A673 (cell line): ENCODE measurements at regions not wholly inside any gene's neighbourhood (a gene's known extent, or its start where the extent isn't known, plus 50 kb on each side); places are given as distances from the start of the nearest gene placed in this dataset.

ENCODE experiments used
- BruUV-seq: library from RNA; stranded (reverse); fragments of 400-500 nt; replicated peaks from 2 replicates; lab custom pipeline; 2021; lab: Mats Ljungman, UMichigan
- CTCF ChIA-PET: fragments of 300-600 bp; sonication (Branson Sonifier 250); formaldehyde crosslinking; loops from one replicate; lab custom pipeline; 2022; ENCODE audit warnings: antibody characterized with exemption; lab: Charles Lee
- POLR2A ChIA-PET: fragments of 300-600 bp; sonication (Branson Sonifier 250); formaldehyde crosslinking; loops from one replicate; lab custom pipeline; 2022; ENCODE audit warnings: antibody characterized with exemption; ENCODE audit not compliant: low non-redundant PET; lab: Charles Lee
- DNase-seq: peaks from one replicate; pipeline ENCODE4 v3.0.0-alpha.2; 2015; ENCODE audit warnings: low spot score
- H3K27ac ChIP-seq: fragments of 200-600 bp; sonication (generic); 2 replicates; pipeline ENCODE4 v1.5.1; 2016; ENCODE audit warnings: mixed run types, low read depth, mild to moderate bottlenecking, mixed read lengths, antibody characterized with exemption, low read length; ENCODE audit not compliant: poor library complexity, severe bottlenecking
- H3K27me3 ChIP-seq: fragments of 200-600 bp; sonication (generic); replicated peaks from 2 replicates; pipeline ENCODE4 v1.6.1; 2017; ENCODE audit warnings: mixed run types, low read depth, mild to moderate bottlenecking, mixed read lengths, antibody characterized with exemption, low read length; ENCODE audit not compliant: insufficient read depth, poor library complexity
- H3K36me3 ChIP-seq: fragments of 200-600 bp; sonication (generic); 2 replicates; pipeline ENCODE4 v1.6.1; 2016; ENCODE audit warnings: mixed run types, mild to moderate bottlenecking, mixed read lengths, antibody characterized with exemption, low read length; ENCODE audit not compliant: insufficient read depth, poor library complexity, severe bottlenecking
- H3K4me1 ChIP-seq: fragments of 200-600 bp; sonication (generic); 2 replicates; pipeline ENCODE4 v1.6.1; 2017; ENCODE audit warnings: mixed run types, mild to moderate bottlenecking, mixed read lengths, antibody characterized with exemption, low read length; ENCODE audit not compliant: insufficient read depth, poor library complexity, severe bottlenecking
- H3K4me3 ChIP-seq: fragments of 200-600 bp; sonication (generic); 2 replicates; pipeline ENCODE4 v1.5.1; 2016; ENCODE audit warnings: low read depth, mixed run types, mild to moderate bottlenecking, mixed read lengths, low read length; ENCODE audit not compliant: poor library complexity, severe bottlenecking
- H3K9me3 ChIP-seq: fragments of 200-600 bp; sonication (generic); 2 replicates; pipeline ENCODE4 v1.6.1; 2016; ENCODE audit warnings: mixed run types, low read depth, mild to moderate bottlenecking, mixed read lengths, antibody characterized with exemption, low read length; ENCODE audit not compliant: poor library complexity, severe bottlenecking
- EZH2 ChIP-seq: fragments of 200-600 bp; sonication (generic); IDR thresholded peaks from 2 replicates; pipeline ENCODE4 v1.6.1; 2017; ENCODE audit warnings: borderline replicate concordance, low read depth, mild to moderate bottlenecking, mixed read lengths, antibody characterized with exemption, low read length; ENCODE audit not compliant: poor library complexity, severe bottlenecking
- intact Hi-C: fragments of 100-400 bp; cut with micrococcal nuclease; formaldehyde crosslinking; loops from one replicate; pipeline ENCODE4 v1.10.0; 2022; ENCODE audit not compliant: unreplicated experiment
- TF ChIP-seq, protein P1 (sequence below): fragments of 300-800, 200-600 bp; sonication (generic); conservative IDR thresholded peaks from 2 replicates; pipeline ENCODE4 v1.5.1; 2017; ENCODE audit warnings: low read depth, mild to moderate bottlenecking, antibody characterized with exemption, low read length, moderate library complexity, mixed read lengths

DNA sequence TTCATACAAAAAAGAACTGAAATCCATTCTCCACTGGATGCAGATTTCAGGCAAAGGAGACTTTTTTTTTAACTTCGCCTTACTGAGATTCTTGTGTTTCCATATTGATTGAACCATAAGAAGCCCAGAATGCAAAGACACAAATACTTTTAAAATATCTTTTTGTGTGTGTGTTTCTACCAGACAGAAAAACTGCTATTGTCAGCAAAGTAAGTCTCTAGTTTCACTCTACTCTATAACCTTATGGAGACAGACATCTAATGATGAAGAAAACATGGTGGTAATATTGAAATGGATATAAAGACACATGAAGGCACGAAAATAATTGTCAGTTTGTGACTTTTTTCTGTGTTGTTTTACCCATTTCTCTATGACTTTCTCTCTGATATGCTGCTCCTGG lies 260.3 kb upstream of the RORB start:
- no peaks in the 10 kb centered on the region for H3K36me3 ChIP-seq
- H3K9me3 ChIP-seq = peaks cover 10% of the 10 kb centered on the region
- no peak overlapping the region for H3K4me3 ChIP-seq
- H3K27me3 ChIP-seq = no peaks in the 10 kb centered on the region
- DNase-seq = no peak
- ChIA-PET CTCF (no interaction called here), POLR2A (no interaction called here)
- intact Hi-C loops = no loop called here
- H3K4me1 ChIP-seq = no peaks in the 10 kb centered on the region
- no peak for TF ChIP-seq EZH2
- TF ChIP-seq, protein P1, sequence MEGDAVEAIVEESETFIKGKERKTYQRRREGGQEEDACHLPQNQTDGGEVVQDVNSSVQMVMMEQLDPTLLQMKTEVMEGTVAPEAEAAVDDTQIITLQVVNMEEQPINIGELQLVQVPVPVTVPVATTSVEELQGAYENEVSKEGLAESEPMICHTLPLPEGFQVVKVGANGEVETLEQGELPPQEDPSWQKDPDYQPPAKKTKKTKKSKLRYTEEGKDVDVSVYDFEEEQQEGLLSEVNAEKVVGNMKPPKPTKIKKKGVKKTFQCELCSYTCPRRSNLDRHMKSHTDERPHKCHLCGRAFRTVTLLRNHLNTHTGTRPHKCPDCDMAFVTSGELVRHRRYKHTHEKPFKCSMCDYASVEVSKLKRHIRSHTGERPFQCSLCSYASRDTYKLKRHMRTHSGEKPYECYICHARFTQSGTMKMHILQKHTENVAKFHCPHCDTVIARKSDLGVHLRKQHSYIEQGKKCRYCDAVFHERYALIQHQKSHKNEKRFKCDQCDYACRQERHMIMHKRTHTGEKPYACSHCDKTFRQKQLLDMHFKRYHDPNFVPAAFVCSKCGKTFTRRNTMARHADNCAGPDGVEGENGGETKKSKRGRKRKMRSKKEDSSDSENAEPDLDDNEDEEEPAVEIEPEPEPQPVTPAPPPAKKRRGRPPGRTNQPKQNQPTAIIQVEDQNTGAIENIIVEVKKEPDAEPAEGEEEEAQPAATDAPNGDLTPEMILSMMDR = no peak
- BruUV-seq = no TSS peak
- no peak overlapping the region for H3K27ac ChIP-seq

- intact Hi-C loops = no loop called here
- Histone ChIP-seq H3K27me3 (no peaks in the 10 kb centered on the region), H3K4me1 (no peaks in the 10 kb centered on the region), H3K36me3 (no peaks in the 10 kb centered on the region), H3K4me3 (no peak overlapping the region), H3K27ac (no peak overlapping the region), H3K9me3 (peaks cover 22% of the 10 kb centered on the region)
- no peak for DNase-seq
- BruUV-seq = no TSS peak
- no peak for TF ChIP-seq EZH2
- TF ChIP-seq, protein P1 = no peak
- ChIA-PET CTCF (no interaction called here), POLR2A (no interaction called here)
Measured at GRCh38 chr9:74245866-74246497, 251.2 kb upstream of the RORB start.

GRCh38 chr9:74255489-74255984 lies 241.6 kb upstream of the RORB start:
- Histone ChIP-seq H3K4me1 (no peaks in the 10 kb centered on the region), H3K4me3 (no peak overlapping the region), H3K27me3 (no peaks in the 10 kb centered on the region), H3K9me3 (no peaks in the 10 kb centered on the region), H3K36me3 (no peaks in the 10 kb centered on the region), H3K27ac (no peak overlapping the region)
- no peak for DNase-seq
- ChIA-PET CTCF (no interaction called here), POLR2A (no interaction called here)
- TF ChIP-seq EZH2 = no peak
- TF ChIP-seq, protein P1 = no peak
- no TSS peak for BruUV-seq
- intact Hi-C loops = no loop called here
